Vagina (tissue), 2 donors: ENCODE measurements at regions not wholly inside any gene's neighbourhood (a gene's known extent, or its start where the extent isn't known, plus 50 kb on each side); places are given as distances from the start of the nearest gene placed in this dataset.

ENCODE experiments used
- DNase-seq, 2 donors: peaks; one replicate each; pipeline ENCODE4 v3.0.0-alpha.2; 2017; ENCODE audit errors: extremely low spot score in 2 of 2
- H3K27ac ChIP-seq: fragments of 200-600 bp; sonication (generic); one replicate; pipeline ENCODE4 v1.5.1; 2019
- H3K27me3 ChIP-seq: fragments of 200-600 bp; sonication (generic); one replicate; pipeline ENCODE4 v1.5.1; 2019
- H3K36me3 ChIP-seq, 2 donors: fragments of 200-600 bp; sonication (generic); one replicate each; pipeline ENCODE4 v1.5.1; 2017 to 2019
- H3K4me1 ChIP-seq: fragments of 200-600 bp; sonication (generic); one replicate; pipeline ENCODE4 v1.5.1; 2019
- H3K4me3 ChIP-seq, 2 donors: fragments of 200-600 bp; sonication (generic); 1 replicate in 1 of 2; 2 replicates in 1 of 2; pipeline ENCODE4 v1.5.1; 2016 to 2019
- H3K9me3 ChIP-seq: fragments of 200-600 bp; sonication (generic); one replicate; pipeline ENCODE4 v1.5.1; 2019
- POLR2A ChIP-seq, 2 donors: fragments of 450-650 bp; IDR thresholded peaks; one replicate each; pipeline ENCODE4 v1.6.1; 2017; ENCODE audit warnings: antibody characterized with exemption in 2 of 2, mild to moderate bottlenecking in 2 of 2, moderate library complexity in 2 of 2
- POLR2AphosphoS5 ChIP-seq, 2 donors: sonication (generic); formaldehyde crosslinking; IDR thresholded peaks; one replicate each; pipeline ENCODE4 v1.9.0; 2017; ENCODE audit warnings: antibody characterized with exemption in 2 of 2, mild to moderate bottlenecking in 2 of 2, low read depth in 1 of 2; ENCODE audit not compliant: insufficient read depth in 1 of 2
- intact Hi-C: fragments of 100-400 bp; cut with DNase I; formaldehyde crosslinking; loops from one replicate; pipeline ENCODE4 v1.15.1; 2023
- TF ChIP-seq, protein P1 (sequence below), 3 experiments: fragments of 450-650 bp in 2 of 3; fragments of 200-600 bp in 1 of 3; sonication (generic) in 1 of 3; IDR thresholded peaks; one replicate each; pipeline ENCODE4 v1.5.1; 2017 to 2019; ENCODE audit warnings: antibody characterized with exemption in 3 of 3, mild to moderate bottlenecking in 2 of 3, moderate library complexity in 2 of 3

DNA sequence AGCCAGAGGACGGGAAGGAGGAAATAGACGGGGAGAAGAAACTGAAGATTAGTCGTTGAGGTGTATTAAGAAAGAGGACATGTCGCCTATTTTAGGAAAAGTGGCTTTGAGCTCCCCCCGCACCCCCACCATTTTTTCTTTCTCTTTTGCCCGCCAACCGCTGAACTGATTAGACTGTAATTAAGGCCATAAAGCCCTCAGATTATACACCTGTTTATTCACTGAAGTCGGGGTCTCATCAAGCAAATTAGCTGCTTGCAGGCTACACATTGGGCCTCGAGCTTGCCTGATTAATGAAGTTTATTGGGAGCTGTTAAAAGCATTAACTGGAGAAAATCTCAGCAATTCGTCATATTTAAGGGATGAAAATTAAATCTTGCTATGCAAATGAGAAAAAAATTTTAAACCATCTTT is 119.4 kb upstream of the RRP15 start:
- Histone ChIP-seq H3K4me1 (peaks cover 25% of the 10 kb centered on the region), H3K36me3 (no peaks in the 10 kb centered on the region), H3K4me3 (peak overlapping the region; percentile 39 to 76), H3K27me3 (no peaks in the 10 kb centered on the region), H3K9me3 (no peaks in the 10 kb centered on the region), H3K27ac (no peak overlapping the region)
- no peak for TF ChIP-seq POLR2AphosphoS5 (IDR thresholded peaks at IDR 0.05; ENCODE audit: insufficient read depth in 1 of 2, low read depth in 1 of 2)
- no peak for TF ChIP-seq POLR2A (IDR thresholded peaks at IDR 0.05)
- TF ChIP-seq, protein P1, sequence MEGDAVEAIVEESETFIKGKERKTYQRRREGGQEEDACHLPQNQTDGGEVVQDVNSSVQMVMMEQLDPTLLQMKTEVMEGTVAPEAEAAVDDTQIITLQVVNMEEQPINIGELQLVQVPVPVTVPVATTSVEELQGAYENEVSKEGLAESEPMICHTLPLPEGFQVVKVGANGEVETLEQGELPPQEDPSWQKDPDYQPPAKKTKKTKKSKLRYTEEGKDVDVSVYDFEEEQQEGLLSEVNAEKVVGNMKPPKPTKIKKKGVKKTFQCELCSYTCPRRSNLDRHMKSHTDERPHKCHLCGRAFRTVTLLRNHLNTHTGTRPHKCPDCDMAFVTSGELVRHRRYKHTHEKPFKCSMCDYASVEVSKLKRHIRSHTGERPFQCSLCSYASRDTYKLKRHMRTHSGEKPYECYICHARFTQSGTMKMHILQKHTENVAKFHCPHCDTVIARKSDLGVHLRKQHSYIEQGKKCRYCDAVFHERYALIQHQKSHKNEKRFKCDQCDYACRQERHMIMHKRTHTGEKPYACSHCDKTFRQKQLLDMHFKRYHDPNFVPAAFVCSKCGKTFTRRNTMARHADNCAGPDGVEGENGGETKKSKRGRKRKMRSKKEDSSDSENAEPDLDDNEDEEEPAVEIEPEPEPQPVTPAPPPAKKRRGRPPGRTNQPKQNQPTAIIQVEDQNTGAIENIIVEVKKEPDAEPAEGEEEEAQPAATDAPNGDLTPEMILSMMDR (IDR thresholded peaks at IDR 0.05), result no peak
- intact Hi-C loops, result no loop called here
- no peak for DNase-seq

DNA sequence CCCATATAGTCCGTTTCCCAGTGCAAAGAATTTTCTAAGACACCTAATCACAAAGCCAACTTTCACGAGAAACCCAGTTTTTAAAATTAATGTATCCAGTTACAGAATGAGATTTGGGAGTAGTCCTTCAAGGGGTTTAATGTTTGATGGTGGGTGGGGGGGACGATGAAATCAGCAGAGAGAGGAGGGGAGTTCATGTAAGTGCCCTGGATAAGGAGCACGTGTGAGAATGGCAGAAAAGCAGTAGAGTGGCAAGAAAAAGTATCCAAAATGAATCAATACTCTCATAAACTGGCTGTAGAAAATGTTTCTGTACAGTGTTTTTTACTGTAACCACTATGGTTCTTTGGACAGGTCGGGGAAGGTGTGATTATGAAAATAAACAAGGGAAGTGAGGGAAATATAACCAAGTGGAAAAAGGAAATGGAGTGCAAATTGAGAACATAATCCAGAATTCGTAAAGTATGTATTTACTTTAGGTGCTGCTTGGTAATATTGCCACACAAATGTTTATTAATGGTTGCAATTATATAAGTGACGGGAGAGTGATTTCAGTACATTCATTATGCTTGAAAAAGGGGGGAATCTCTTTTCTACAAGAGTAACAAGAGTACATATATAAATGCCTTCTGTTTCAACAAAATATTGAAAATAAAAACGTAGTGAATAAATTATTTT is 118.7 kb upstream of the RRP15 start:
- Histone ChIP-seq H3K36me3 (no peaks in the 10 kb centered on the region), H3K27me3 (no peaks in the 10 kb centered on the region), H3K4me1 (peaks cover 25% of the 10 kb centered on the region), H3K9me3 (no peaks in the 10 kb centered on the region), H3K27ac (no peak overlapping the region), H3K4me3 (no peak overlapping the region)
- no peak for DNase-seq
- TF ChIP-seq POLR2AphosphoS5 (IDR thresholded peaks at IDR 0.05; ENCODE audit: insufficient read depth in 1 of 2, low read depth in 1 of 2) (no peak), POLR2A (IDR thresholded peaks at IDR 0.05) (no peak)
- TF ChIP-seq, protein P1 (IDR thresholded peaks at IDR 0.05), result no peak
- intact Hi-C loops, result no loop called here

DNA sequence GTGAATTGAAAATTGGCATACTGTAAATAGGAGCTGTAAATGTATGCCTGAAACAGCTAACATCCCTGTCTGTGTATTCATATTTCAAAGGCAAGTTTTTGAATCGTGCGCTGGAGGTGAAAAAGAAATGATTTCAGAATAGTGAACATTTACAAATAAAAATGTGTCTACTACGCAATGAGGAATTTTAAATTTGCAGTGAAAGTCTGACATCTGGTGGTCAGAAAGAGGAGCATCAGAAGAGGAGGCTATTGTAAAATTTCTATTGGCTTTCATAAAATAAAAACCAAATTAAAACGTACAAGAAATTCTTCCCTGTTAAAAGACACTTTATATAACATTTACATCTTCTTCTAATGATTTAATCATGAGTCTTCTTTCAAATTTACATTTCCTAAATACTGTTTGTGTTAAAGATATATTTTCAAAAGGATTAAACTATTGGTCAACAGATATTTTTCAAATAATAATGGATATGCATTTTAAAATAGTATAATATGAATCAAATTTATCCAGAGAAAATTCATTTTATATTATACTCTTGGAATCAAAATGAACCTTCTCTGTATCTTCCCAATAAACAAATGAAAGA is 113.7 kb upstream of the RRP15 start:
- H3K9me3 ChIP-seq, result no peaks in the 10 kb centered on the region
- H3K4me3 ChIP-seq, result no peak overlapping the region
- no peaks in the 10 kb centered on the region for H3K36me3 ChIP-seq
- no peaks in the 10 kb centered on the region for H3K4me1 ChIP-seq
- no peak for DNase-seq
- intact Hi-C loops, result no loop called here
- H3K27me3 ChIP-seq, result no peaks in the 10 kb centered on the region
- H3K27ac ChIP-seq, result no peak overlapping the region
- TF ChIP-seq, protein P1 (IDR thresholded peaks at IDR 0.05), result peak; percentile 34 to 58 (median 56)
- TF ChIP-seq POLR2A (IDR thresholded peaks at IDR 0.05) (no peak), POLR2AphosphoS5 (IDR thresholded peaks at IDR 0.05; ENCODE audit: insufficient read depth in 1 of 2, low read depth in 1 of 2) (no peak)

DNA sequence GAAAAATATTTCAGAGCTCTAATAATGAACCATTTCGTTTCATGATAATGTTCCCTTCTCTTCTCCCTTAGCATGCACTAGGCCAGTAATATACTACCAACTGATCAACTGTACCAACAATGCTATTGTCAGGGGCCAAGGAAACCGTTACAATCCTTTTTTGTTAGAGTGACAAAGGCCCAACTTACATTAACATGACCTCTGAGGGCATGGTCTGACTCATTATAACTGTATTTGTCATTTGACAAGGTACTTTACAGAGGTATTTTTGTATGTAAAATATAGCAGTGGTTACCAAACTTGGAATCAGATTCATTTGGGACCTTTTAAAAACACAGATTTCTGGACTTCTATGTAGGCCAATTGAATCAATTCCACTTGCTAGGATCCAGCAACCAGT is 102.6 kb upstream of the RRP15 start:
- Histone ChIP-seq H3K27me3 (no peaks in the 10 kb centered on the region), H3K9me3 (no peaks in the 10 kb centered on the region), H3K4me1 (no peaks in the 10 kb centered on the region), H3K4me3 (no peak overlapping the region), H3K36me3 (no peaks in the 10 kb centered on the region), H3K27ac (no peak overlapping the region)
- intact Hi-C loops, result no loop called here
- TF ChIP-seq POLR2AphosphoS5 (IDR thresholded peaks at IDR 0.05; ENCODE audit: insufficient read depth in 1 of 2, low read depth in 1 of 2) (no peak), POLR2A (IDR thresholded peaks at IDR 0.05) (no peak)
- TF ChIP-seq, protein P1 (IDR thresholded peaks at IDR 0.05), result no peak
- no peak for DNase-seq

DNA sequence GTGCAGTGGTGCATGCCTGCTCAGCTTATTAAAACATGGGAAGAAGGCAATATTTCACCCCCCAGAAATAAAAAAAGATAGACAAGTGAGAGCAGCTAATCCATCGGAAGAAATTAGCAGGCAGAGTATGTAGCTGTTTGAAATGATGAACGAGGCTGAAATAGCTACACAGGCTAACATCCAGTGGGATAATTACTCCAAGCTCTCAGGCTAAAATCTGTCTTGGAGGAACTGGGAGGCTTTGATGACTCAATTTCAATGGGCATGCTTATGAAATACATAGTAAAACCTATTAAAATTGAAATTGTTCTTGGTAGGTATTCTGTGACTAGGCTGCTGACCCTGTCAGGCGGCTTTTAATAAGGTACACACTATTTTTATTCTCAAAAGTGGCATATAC is 84.1 kb upstream of the RRP15 start:
- H3K27ac ChIP-seq, result no peak overlapping the region
- TF ChIP-seq POLR2AphosphoS5 (IDR thresholded peaks at IDR 0.05; ENCODE audit: insufficient read depth in 1 of 2, low read depth in 1 of 2) (no peak), POLR2A (IDR thresholded peaks at IDR 0.05) (no peak)
- TF ChIP-seq, protein P1 (IDR thresholded peaks at IDR 0.05), result no peak
- intact Hi-C loops, result no loop called here
- no peak for DNase-seq
- no peaks in the 10 kb centered on the region for H3K9me3 ChIP-seq
- no peak overlapping the region for H3K4me3 ChIP-seq
- H3K27me3 ChIP-seq, result no peaks in the 10 kb centered on the region
- H3K36me3 ChIP-seq, result no peaks in the 10 kb centered on the region
- H3K4me1 ChIP-seq, result no peaks in the 10 kb centered on the region
